ENCODE measurements at regions not wholly inside any gene's neighbourhood (a gene's known extent, or its start where the extent isn't known, plus 50 kb on each side); places are given as distances from the start of the nearest gene placed in this dataset.

DNA sequence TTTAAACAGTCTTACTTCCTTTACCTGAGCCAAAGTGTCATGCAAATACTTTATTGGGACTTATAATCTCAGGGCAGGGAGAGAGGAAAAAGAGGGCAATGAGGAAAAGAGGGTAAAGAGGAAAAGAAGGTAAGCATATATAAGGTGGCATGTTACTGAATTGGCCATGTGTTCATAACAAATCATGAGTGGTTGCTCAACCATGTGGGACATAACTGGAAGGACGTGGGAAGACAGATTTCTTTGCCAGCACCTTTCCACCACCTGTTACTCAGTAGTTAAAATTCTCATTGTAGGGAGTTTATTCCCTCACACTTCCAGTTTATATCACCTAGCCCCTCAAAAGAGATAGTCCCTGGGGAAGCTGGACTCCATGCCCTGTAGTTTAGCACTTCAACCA, 54.7 kb upstream of the TPRG1 start:
- no peak overlapping the region for H3K4me3 Mint-ChIP-seq
- H3K36me3 Mint-ChIP-seq = peaks cover 0 to 10% (median 5%) of the 10 kb centered on the region in 5 donors
- peaks cover 0 to 8% (median 0%) of the 10 kb centered on the region in 3 experiments for H3K9me3 ChIP-seq (ENCODE audit: control insufficient read depth in 2 of 3, low read length in 3 of 3)
- H3K4me1 ChIP-seq (ENCODE audit: control insufficient read depth in 2 of 2, insufficient read depth in 2 of 2, low read length in 2 of 2) = peaks cover 0 to 10% of the 10 kb centered on the region in 2 donors
- POLR2A ChIA-PET = no interaction called here
- no peak overlapping the region for H3K4me3 ChIP-seq (ENCODE audit: low read length)
- no peaks in the 10 kb centered on the region for H3K36me3 ChIP-seq (ENCODE audit: control insufficient read depth in 2 of 3, insufficient read depth in 3 of 3, low read length in 3 of 3)
- H3K27ac ChIP-seq (ENCODE audit: low read depth, low read length) = no peak overlapping the region
- H3K9me3 Mint-ChIP-seq = peaks cover 0 to 27% (median 11%) of the 10 kb centered on the region in 11 donors
- peaks cover 0 to 12% (median 0%) of the 10 kb centered on the region in 7 donors for H3K4me1 Mint-ChIP-seq
- intact Hi-C loops (cut with micrococcal nuclease) = no loop called here
- H3K27me3 Mint-ChIP-seq = peaks cover 0 to 17% (median 5%) of the 10 kb centered on the region in 5 donors
- H3K27ac Mint-ChIP-seq = no peak overlapping the region
- DNase-seq = no peak
- ATAC-seq = no peak
- no peaks in the 10 kb centered on the region for H3K27me3 ChIP-seq (ENCODE audit: control insufficient read depth in 2 of 2, insufficient read depth in 2 of 2, low read length in 2 of 2)
- CTCF ChIA-PET = no interaction called here

DNA sequence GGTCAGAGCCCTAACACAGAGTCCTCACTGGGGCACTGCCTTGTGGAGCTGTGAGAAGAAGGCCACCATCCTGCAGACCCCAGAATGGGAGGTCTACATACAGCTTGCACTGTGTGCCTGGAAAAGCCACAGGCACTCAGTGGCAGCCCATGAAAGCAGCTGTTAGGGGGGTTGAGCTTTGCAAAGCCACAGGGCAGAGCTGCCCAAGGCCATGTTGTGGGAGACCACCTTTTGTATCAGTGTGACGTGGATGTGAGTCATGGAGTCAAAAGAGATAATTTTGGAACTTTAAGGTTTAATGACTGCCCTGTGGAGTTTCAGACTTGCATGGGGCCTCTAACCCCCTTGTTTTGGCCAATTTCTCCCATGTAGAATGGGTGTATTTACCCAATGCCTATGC, 52.9 kb upstream of the TPRG1 start:
- Mint-ChIP-seq H3K36me3 (peaks cover 0 to 10% (median 5%) of the 10 kb centered on the region in 5 donors), H3K4me3 (no peak overlapping the region), H3K27me3 (peaks cover 0 to 9% (median 0%) of the 10 kb centered on the region in 5 donors), H3K27ac (no peak overlapping the region), H3K4me1 (peaks cover 0 to 12% (median 0%) of the 10 kb centered on the region in 7 donors), H3K9me3 (peaks cover 0 to 25% (median 10%) of the 10 kb centered on the region in 11 donors)
- POLR2A ChIA-PET = no interaction called here
- Histone ChIP-seq H3K36me3 (ENCODE audit: control insufficient read depth in 2 of 3, insufficient read depth in 3 of 3, low read length in 3 of 3) (no peaks in the 10 kb centered on the region), H3K4me1 (ENCODE audit: control insufficient read depth in 2 of 2, insufficient read depth in 2 of 2, low read length in 2 of 2) (peaks cover 0 to 16% of the 10 kb centered on the region in 2 donors), H3K27me3 (ENCODE audit: control insufficient read depth in 2 of 2, insufficient read depth in 2 of 2, low read length in 2 of 2) (no peaks in the 10 kb centered on the region), H3K4me3 (ENCODE audit: low read length) (no peak overlapping the region), H3K27ac (ENCODE audit: low read depth, low read length) (no peak overlapping the region), H3K9me3 (ENCODE audit: control insufficient read depth in 2 of 3, low read length in 3 of 3) (peaks cover 0 to 8% (median 0%) of the 10 kb centered on the region in 3 experiments)
- CTCF ChIA-PET = no interaction called here
- no peak for DNase-seq
- ATAC-seq = no peak
- intact Hi-C loops (cut with micrococcal nuclease) = no loop called here

DNA sequence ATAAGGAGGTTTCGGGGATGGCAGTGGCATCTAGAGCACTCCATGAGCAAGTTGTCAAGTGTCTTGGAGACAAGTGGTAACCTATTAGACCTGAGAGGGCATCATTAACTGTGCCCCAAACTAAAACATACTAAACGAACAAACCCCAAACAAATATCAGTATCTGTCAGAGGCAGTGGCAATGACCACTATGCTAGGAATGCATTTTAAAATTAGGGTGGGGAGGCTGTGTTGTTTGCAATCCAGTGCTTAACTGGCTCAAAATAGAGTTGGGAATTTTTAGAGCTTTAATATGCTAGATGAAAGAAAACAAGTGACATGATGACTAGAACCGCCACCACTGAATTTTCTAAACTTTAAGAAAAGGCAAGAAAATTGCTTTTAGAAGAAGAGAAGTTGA, 51.8 kb upstream of the TPRG1 start:
- Mint-ChIP-seq H3K36me3 (peaks cover 0 to 10% (median 5%) of the 10 kb centered on the region in 5 donors), H3K4me3 (no peak overlapping the region), H3K27ac (no peak overlapping the region), H3K27me3 (peaks cover 0 to 5% (median 1%) of the 10 kb centered on the region in 5 donors), H3K9me3 (peaks cover 0 to 25% (median 10%) of the 10 kb centered on the region in 11 donors), H3K4me1 (peaks cover 0 to 12% (median 0%) of the 10 kb centered on the region in 7 donors)
- Histone ChIP-seq H3K36me3 (ENCODE audit: control insufficient read depth in 2 of 3, insufficient read depth in 3 of 3, low read length in 3 of 3) (no peaks in the 10 kb centered on the region), H3K9me3 (ENCODE audit: control insufficient read depth in 2 of 3, low read length in 3 of 3) (peaks cover 0 to 8% (median 0%) of the 10 kb centered on the region in 3 experiments), H3K4me3 (ENCODE audit: low read length) (no peak overlapping the region), H3K27me3 (ENCODE audit: control insufficient read depth in 2 of 2, insufficient read depth in 2 of 2, low read length in 2 of 2) (no peaks in the 10 kb centered on the region), H3K4me1 (ENCODE audit: control insufficient read depth in 2 of 2, insufficient read depth in 2 of 2, low read length in 2 of 2) (peaks cover 0 to 25% of the 10 kb centered on the region in 2 donors), H3K27ac (ENCODE audit: low read depth, low read length) (no peak overlapping the region)
- CTCF ChIA-PET = no interaction called here
- DNase-seq (no peak), ATAC-seq (no peak)
- intact Hi-C loops (cut with micrococcal nuclease) = no loop called here
- POLR2A ChIA-PET = no interaction called here

DNA sequence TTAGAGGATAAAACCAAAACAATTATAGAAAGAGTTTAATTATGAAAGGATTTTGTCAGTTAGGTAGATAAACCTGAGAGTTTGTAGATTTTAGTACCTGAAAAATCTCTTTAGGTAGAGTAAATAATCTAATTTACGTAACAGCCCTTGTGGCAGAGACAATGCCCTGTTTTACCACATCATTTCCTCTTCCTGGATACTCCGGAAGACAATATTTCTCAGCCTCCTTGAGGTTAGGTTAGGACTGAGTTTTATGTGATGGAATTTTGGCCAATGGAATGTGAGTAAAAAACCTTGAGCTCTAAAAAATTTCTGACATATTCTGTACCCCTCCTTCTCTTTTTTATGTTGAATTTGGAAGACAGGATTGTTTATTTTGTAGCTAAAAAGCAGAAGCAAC, 50.7 kb upstream of the TPRG1 start:
- ChIA-PET POLR2A (interaction anchor here (1.2 kb wide), 2 partner anchors 9 to 11 kb away, joined by 5 to 8 read pairs; no protein-coding TSS in a partner anchor), CTCF (no interaction called here)
- peaks cover 0 to 12% (median 0%) of the 10 kb centered on the region in 7 donors for H3K4me1 Mint-ChIP-seq
- Histone ChIP-seq H3K36me3 (ENCODE audit: control insufficient read depth in 2 of 3, insufficient read depth in 3 of 3, low read length in 3 of 3) (no peaks in the 10 kb centered on the region), H3K4me1 (ENCODE audit: control insufficient read depth in 2 of 2, insufficient read depth in 2 of 2, low read length in 2 of 2) (peaks cover 0 to 32% of the 10 kb centered on the region in 2 donors), H3K27me3 (ENCODE audit: control insufficient read depth in 2 of 2, insufficient read depth in 2 of 2, low read length in 2 of 2) (no peaks in the 10 kb centered on the region), H3K9me3 (ENCODE audit: control insufficient read depth in 2 of 3, low read length in 3 of 3) (peaks cover 0 to 8% (median 0%) of the 10 kb centered on the region in 3 experiments), H3K27ac (ENCODE audit: low read depth, low read length) (no peak overlapping the region), H3K4me3 (ENCODE audit: low read length) (peak overlapping the region; percentile 50)
- H3K27me3 Mint-ChIP-seq = peaks cover 0 to 5% (median 0%) of the 10 kb centered on the region in 5 donors
- peak overlapping the region in 2 of 9 donors; percentile 19 to 22 for H3K27ac Mint-ChIP-seq
- ATAC-seq (peak; percentile 73), DNase-seq (peak in 2 of 9 donors; percentile 3 to 21)
- peaks cover 0 to 25% (median 10%) of the 10 kb centered on the region in 11 donors for H3K9me3 Mint-ChIP-seq
- no peak overlapping the region for H3K4me3 Mint-ChIP-seq
- intact Hi-C loops (cut with micrococcal nuclease) = no loop called here
- peaks cover 0 to 10% (median 5%) of the 10 kb centered on the region in 5 donors for H3K36me3 Mint-ChIP-seq
